ENCODE measurements at regions not wholly inside any gene's neighbourhood (a gene's known extent, or its start where the extent isn't known, plus 50 kb on each side); places are given as distances from the start of the nearest gene placed in this dataset.

DNA sequence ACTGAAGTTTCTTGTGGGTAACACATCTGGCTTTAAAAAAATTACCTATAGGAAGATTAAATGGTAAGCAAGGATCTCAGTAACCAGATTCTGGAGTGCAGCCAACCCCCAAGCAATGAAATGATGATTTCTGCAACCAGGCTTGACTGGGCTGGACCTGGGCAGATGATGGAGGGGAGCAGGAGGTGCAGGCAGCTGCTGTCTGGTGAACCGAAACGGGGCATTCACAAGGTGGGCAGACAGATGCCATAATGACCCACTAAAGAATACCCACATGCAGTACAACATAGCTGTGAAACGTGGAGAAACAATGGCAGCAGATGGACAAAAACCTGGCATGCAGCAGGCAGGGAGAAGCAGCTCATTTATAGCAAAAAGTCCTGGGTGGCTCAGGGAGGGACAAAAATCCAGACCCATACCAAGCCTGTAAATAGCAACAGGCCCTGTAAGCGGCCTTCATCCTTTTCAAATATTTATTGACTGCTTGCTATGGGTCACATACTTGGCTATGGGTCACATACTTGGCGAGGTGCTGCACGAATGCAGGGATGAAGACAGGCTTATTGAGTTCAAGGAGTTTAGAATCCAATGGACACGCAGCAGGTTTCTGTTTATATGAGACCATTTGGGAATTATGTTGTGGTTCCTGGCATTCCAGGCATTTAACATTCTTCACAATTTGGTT is 244.7 kb downstream of the HRH4 start:
- Histone ChIP-seq H3K36me3 (replicated peaks) (no peaks in the 10 kb centered on the region), H3K4me3 (ENCODE audit: low read depth, low read length) (no peak overlapping the region), H3K27me3 (replicated peaks) (no peaks in the 10 kb centered on the region), H3K27ac (no peak overlapping the region)
- DNase-seq: no peak
- in situ Hi-C loops (cut with HindIII; ENCODE audit: low pct_ligation_motif_present, low sequenced_read_pairs): no loop called here
- no peak for TF ChIP-seq CTCF (IDR thresholded peaks at IDR 0.05; ENCODE audit: low read depth, low read length, missing control alignments)

DNA sequence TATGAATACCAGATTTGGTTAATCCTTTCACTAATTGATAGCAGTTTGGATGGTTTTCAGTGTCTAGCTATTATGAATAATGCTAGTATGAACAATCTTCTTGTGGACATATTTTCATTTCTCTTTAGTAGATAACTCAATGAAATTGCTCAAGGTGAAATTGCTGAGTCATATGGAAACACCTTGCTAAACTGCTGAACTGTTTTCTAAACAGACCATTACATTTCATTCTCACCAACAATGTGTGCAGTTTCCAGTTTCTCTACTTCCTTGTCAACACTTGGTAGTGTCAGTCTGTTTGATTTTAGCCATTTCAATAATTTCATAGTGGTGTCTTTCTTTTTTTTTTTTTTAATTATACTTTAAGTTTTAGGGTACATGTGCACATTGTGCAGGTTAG is 250.0 kb downstream of the HRH4 start:
- DNase-seq: no peak

GRCh38 chr18:24719791-24720190 is 259.4 kb downstream of the HRH4 start:
- DNase-seq: no peak
- in situ Hi-C loops (cut with HindIII; ENCODE audit: low pct_ligation_motif_present, low sequenced_read_pairs): no loop called here

More for the DNA sequence above, 250.0 kb downstream of the HRH4 start:
- Histone ChIP-seq H3K27ac (no peak overlapping the region), H3K4me3 (ENCODE audit: low read depth, low read length) (no peak overlapping the region), H3K36me3 (replicated peaks) (no peaks in the 10 kb centered on the region), H3K27me3 (replicated peaks) (no peaks in the 10 kb centered on the region)
- TF ChIP-seq CTCF (IDR thresholded peaks at IDR 0.05; ENCODE audit: low read depth, low read length, missing control alignments): no peak
- in situ Hi-C loops (cut with HindIII; ENCODE audit: low pct_ligation_motif_present, low sequenced_read_pairs): no loop called here

DNA sequence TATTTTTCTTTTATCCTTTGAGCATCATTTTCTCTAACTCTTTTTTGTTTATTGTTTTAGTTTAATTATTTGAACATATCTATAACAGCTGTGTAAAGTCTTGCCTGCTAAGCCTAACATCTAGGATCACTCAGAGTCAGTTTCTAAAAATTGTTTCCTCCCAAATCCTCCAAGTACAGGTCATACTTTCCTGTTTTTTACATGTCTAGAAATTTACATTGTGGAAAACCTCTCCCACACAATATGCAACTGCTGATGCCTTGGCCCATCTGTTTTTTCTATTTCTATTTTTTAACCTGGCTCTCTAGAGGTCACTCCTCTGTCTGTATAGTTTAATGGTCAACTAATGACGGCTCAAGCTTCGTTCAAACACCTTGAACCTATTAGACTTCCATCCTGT is 261.0 kb downstream of the HRH4 start:
- Histone ChIP-seq H3K4me3 (ENCODE audit: low read depth, low read length) (no peak overlapping the region), H3K27me3 (replicated peaks) (no peaks in the 10 kb centered on the region), H3K36me3 (replicated peaks) (no peaks in the 10 kb centered on the region), H3K27ac (no peak overlapping the region)
- no peak for TF ChIP-seq CTCF (IDR thresholded peaks at IDR 0.05; ENCODE audit: low read depth, low read length, missing control alignments)
- no peak for DNase-seq
- in situ Hi-C loops (cut with HindIII; ENCODE audit: low pct_ligation_motif_present, low sequenced_read_pairs): no loop called here

More at GRCh38 chr18:24719791-24720190, 259.4 kb downstream of the HRH4 start:
- Histone ChIP-seq H3K27me3 (replicated peaks) (no peaks in the 10 kb centered on the region), H3K4me3 (ENCODE audit: low read depth, low read length) (no peak overlapping the region), H3K27ac (no peak overlapping the region), H3K36me3 (replicated peaks) (no peaks in the 10 kb centered on the region)
- TF ChIP-seq CTCF (IDR thresholded peaks at IDR 0.05; ENCODE audit: low read depth, low read length, missing control alignments): no peak

GRCh38 chr18:24725644-24726415 is 265.4 kb downstream of the HRH4 start:
- in situ Hi-C loops (cut with HindIII; ENCODE audit: low pct_ligation_motif_present, low sequenced_read_pairs): no loop called here
- Histone ChIP-seq H3K4me3 (ENCODE audit: low read depth, low read length) (no peak overlapping the region), H3K27ac (no peak overlapping the region), H3K27me3 (replicated peaks) (no peaks in the 10 kb centered on the region), H3K36me3 (replicated peaks) (no peaks in the 10 kb centered on the region)
- no peak for TF ChIP-seq CTCF (IDR thresholded peaks at IDR 0.05; ENCODE audit: low read depth, low read length, missing control alignments)
- no peak for DNase-seq

Data from brain microvascular endothelial cell (primary cell).